H9 (cell line): ENCODE measurements at regions not wholly inside any gene's neighbourhood (a gene's known extent, or its start where the extent isn't known, plus 50 kb on each side); places are given as distances from the start of the nearest gene placed in this dataset.

Source experiments
- DNase-seq: peaks from one replicate; pipeline ENCODE4 v3.0.0-alpha.2; 2017
- H2AFZ ChIP-seq: one replicate; pipeline ENCODE4 v1.6.1; 2013; ENCODE audit warnings: mild to moderate bottlenecking, low read length, control low read depth, moderate library complexity
- H2AK5ac ChIP-seq: 2 replicates; pipeline ENCODE4 v1.6.1; 2013; ENCODE audit warnings: low read length, control low read depth, mixed read lengths; ENCODE audit not compliant: insufficient read length
- H2BK120ac ChIP-seq: one replicate; pipeline ENCODE4 v1.6.1; 2013; ENCODE audit warnings: low read depth, mild to moderate bottlenecking, low read length, control low read depth, inconsistent platforms; ENCODE audit not compliant: poor library complexity, severe bottlenecking
- H2BK12ac ChIP-seq: 2 replicates; pipeline ENCODE4 v1.6.1; 2013; ENCODE audit warnings: low read length, control low read depth, mixed read lengths, low read depth; ENCODE audit not compliant: insufficient read length
- H2BK15ac ChIP-seq: 2 replicates; pipeline ENCODE4 v1.6.1; 2013; ENCODE audit warnings: low read depth, low read length, control low read depth
- H2BK20ac ChIP-seq: one replicate; pipeline ENCODE4 v1.6.1; 2013; ENCODE audit warnings: low read depth, mild to moderate bottlenecking, low read length, control low read depth, inconsistent platforms; ENCODE audit not compliant: poor library complexity, severe bottlenecking
- H2BK5ac ChIP-seq: 2 replicates; pipeline ENCODE4 v1.6.1; 2013; ENCODE audit warnings: low read length, control low read depth, mixed read lengths; ENCODE audit not compliant: insufficient read length
- H3K14ac ChIP-seq: 2 replicates; pipeline ENCODE4 v1.6.1; 2013; ENCODE audit warnings: low read length, control low read depth; ENCODE audit not compliant: insufficient read depth
- H3K18ac ChIP-seq: 2 replicates; pipeline ENCODE4 v1.6.1; 2013; ENCODE audit warnings: low read depth, mild to moderate bottlenecking, mixed read lengths, low read length, control low read depth; ENCODE audit not compliant: insufficient read length
- H3K23ac ChIP-seq: 2 replicates; pipeline ENCODE4 v1.6.1; 2013; ENCODE audit warnings: low read length, control low read depth, mixed read lengths, low read depth; ENCODE audit not compliant: insufficient read length
- H3K23me2 ChIP-seq: 2 replicates; pipeline ENCODE4 v1.6.1; 2013; ENCODE audit warnings: low read depth, mild to moderate bottlenecking, mixed read lengths, low read length, control low read depth; ENCODE audit not compliant: insufficient read length, poor library complexity, severe bottlenecking
- H3K27ac ChIP-seq: 2 replicates; pipeline ENCODE4 v1.5.1; 2013; ENCODE audit warnings: low read length, control low read depth, mixed read lengths, low read depth; ENCODE audit not compliant: insufficient read length
- H3K27me3 ChIP-seq: 2 replicates; pipeline ENCODE4 v1.6.1; 2013; ENCODE audit warnings: low read length, control low read depth, inconsistent platforms; ENCODE audit not compliant: insufficient read depth
- H3K4ac ChIP-seq: 2 replicates; pipeline ENCODE4 v1.6.1; 2013; ENCODE audit warnings: low read depth, mild to moderate bottlenecking, control low read depth, inconsistent platforms, low read length, moderate library complexity
- H3K4me1 ChIP-seq: 2 replicates; pipeline ENCODE4 v1.6.1; 2013; ENCODE audit warnings: low read length, control low read depth, inconsistent platforms; ENCODE audit not compliant: insufficient read depth
- H3K4me2 ChIP-seq: 2 replicates; pipeline ENCODE4 v1.6.1; 2013; ENCODE audit warnings: low read length, control low read depth, mixed read lengths; ENCODE audit not compliant: insufficient read length, insufficient read depth
- H3K56ac ChIP-seq: 2 replicates; pipeline ENCODE4 v1.6.1; 2013; ENCODE audit warnings: low read depth, mild to moderate bottlenecking, mixed read lengths, low read length, control low read depth; ENCODE audit not compliant: insufficient read length
- H3K79me1 ChIP-seq: 2 replicates; pipeline ENCODE4 v1.6.1; 2013; ENCODE audit warnings: low read depth, mild to moderate bottlenecking, moderate library complexity, low read length, control low read depth, inconsistent platforms; ENCODE audit not compliant: insufficient read depth, poor library complexity, severe bottlenecking
- H3K79me2 ChIP-seq: 2 replicates; pipeline ENCODE4 v1.6.1; 2013; ENCODE audit warnings: low read length, control low read depth, inconsistent platforms; ENCODE audit not compliant: insufficient read depth
- H3K9ac ChIP-seq: 2 replicates; pipeline ENCODE4 v1.6.1; 2013; ENCODE audit warnings: low read length, control low read depth, mixed read lengths; ENCODE audit not compliant: insufficient read length; ENCODE audit errors: extremely low read depth
- H3K9me3 ChIP-seq: one replicate; pipeline ENCODE4 v1.6.1; 2013; ENCODE audit warnings: low read depth, low read length, inconsistent platforms; ENCODE audit not compliant: control insufficient read depth
- H3T11ph ChIP-seq: one replicate; pipeline ENCODE4 v1.6.1; 2013; ENCODE audit warnings: mild to moderate bottlenecking, low read length, control low read depth, inconsistent platforms
- H4K20me1 ChIP-seq: one replicate; pipeline ENCODE4 v1.6.1; 2013; ENCODE audit not compliant: control insufficient read depth, insufficient read length, insufficient read depth
- H4K5ac ChIP-seq: 2 replicates; pipeline ENCODE4 v1.6.1; 2013; ENCODE audit warnings: low read depth, mild to moderate bottlenecking, mixed read lengths, low read length, control low read depth; ENCODE audit not compliant: insufficient read length
- H4K8ac ChIP-seq: replicated peaks from 2 replicates; pipeline ENCODE4 v1.6.1; 2013; ENCODE audit warnings: low read length, control low read depth, mixed read lengths, low read depth; ENCODE audit not compliant: insufficient read length
- H4K91ac ChIP-seq: 2 replicates; pipeline ENCODE4 v1.6.1; 2013; ENCODE audit warnings: low read depth, mild to moderate bottlenecking, moderate library complexity, mixed read lengths, low read length, control low read depth; ENCODE audit not compliant: insufficient read length
- H3K27ac Mint-ChIP-seq, 3 experiments: 2 replicates in 2 of 3; 3 replicates in 1 of 3; pipeline ENCODE4 v1.8.0; 2020 to 2021; ENCODE audit warnings: mixed read lengths in 3 of 3, mild to moderate bottlenecking in 1 of 3, moderate library complexity in 1 of 3
- H3K27me3 Mint-ChIP-seq: 2 replicates; pipeline ENCODE4 v1.8.0; 2021; ENCODE audit warnings: low read depth, mild to moderate bottlenecking, moderate library complexity, mixed read lengths
- H3K36me3 Mint-ChIP-seq, 3 experiments: 2 replicates in 2 of 3; 3 replicates in 1 of 3; pipeline ENCODE4 v1.8.0; 2020 to 2021; ENCODE audit warnings: low read depth in 3 of 3, mixed read lengths in 3 of 3; ENCODE audit not compliant: insufficient read depth in 1 of 3
- H3K4me1 Mint-ChIP-seq, 2 experiments: 2 replicates each; pipeline ENCODE4 v1.8.0; 2020; ENCODE audit warnings: mixed read lengths in 2 of 2
- H3K4me3 Mint-ChIP-seq, 2 experiments: 2 replicates in 1 of 2; 3 replicates in 1 of 2; pipeline ENCODE4 v1.8.0; 2020 to 2021; ENCODE audit warnings: mild to moderate bottlenecking in 2 of 2, mixed read lengths in 2 of 2, moderate library complexity in 1 of 2
- H3K9me3 Mint-ChIP-seq, 2 experiments: 2 replicates in 1 of 2; 3 replicates in 1 of 2; pipeline ENCODE4 v1.8.0; 2020; ENCODE audit warnings: mild to moderate bottlenecking in 2 of 2, mixed read lengths in 2 of 2, moderate library complexity in 1 of 2
- WGBS: extraction: QIAGEN DNeasy Blood & Tissue Kit; methylation state at CpG from one replicate; pipeline ENCODE4 v1.1.7; 2013; ENCODE audit warnings: missing lambda C conversion rate, low lambda C conversion rate, mixed read lengths; ENCODE audit not compliant: insufficient read length; ENCODE audit errors: extremely low coverage; 5-methylcytosine and 5-hydroxymethylcytosine counted together
- TF ChIP-seq, protein P1 (sequence below): fragments of 200-600 bp; sonication (generic); conservative IDR thresholded peaks from 3 replicates; pipeline ENCODE4 v1.8.0; 2021; ENCODE audit warnings: antibody characterized with exemption, mild to moderate bottlenecking

- no peak overlapping the region for H3K27ac ChIP-seq
These were observed 252.4 kb upstream of the ZNF521 start for GRCh38 chr18:25604196-25604893.

More at GRCh38 chr18:25604196-25604893, 252.4 kb upstream of the ZNF521 start:
- Histone ChIP-seq H2BK5ac (no peak overlapping the region), H3K79me2 (no peaks in the 10 kb centered on the region), H2BK20ac (no peak overlapping the region), H3K23ac (no peak overlapping the region), H4K5ac (no peak overlapping the region), H2BK120ac (no peak overlapping the region), H4K91ac (no peak overlapping the region), H3K4ac (no peak overlapping the region), H2AK5ac (no peak overlapping the region), H3K9ac (no peak overlapping the region), H3K4me1 (no peaks in the 10 kb centered on the region), H3T11ph (no peak overlapping the region), H2BK12ac (no peak overlapping the region), H3K4me2 (no peak overlapping the region), H4K20me1 (no peaks in the 10 kb centered on the region), H3K27me3 (no peaks in the 10 kb centered on the region), H3K79me1 (no peaks in the 10 kb centered on the region), H2AFZ (no peak overlapping the region), H4K8ac (no peak overlapping the region), H3K9me3 (no peaks in the 10 kb centered on the region), H3K14ac (no peak overlapping the region; the same call in 1 of the 2 replicates), H2BK15ac (no peak overlapping the region), H3K56ac (no peak overlapping the region), H3K23me2 (no peaks in the 10 kb centered on the region), H3K18ac (no peak overlapping the region)
- Mint-ChIP-seq H3K36me3 (no peaks in the 10 kb centered on the region), H3K9me3 (no peaks in the 10 kb centered on the region), H3K4me1 (peaks cover 0 to 5% of the 10 kb centered on the region in 2 experiments; a peak in 1 of 4 replicates), H3K4me3 (no peak overlapping the region), H3K27me3 (no peaks in the 10 kb centered on the region), H3K27ac (no peak overlapping the region)
- WGBS = no CpG with 5 or more reads among the region's 8 CpGs
- DNase-seq = no peak
- TF ChIP-seq, protein P1, sequence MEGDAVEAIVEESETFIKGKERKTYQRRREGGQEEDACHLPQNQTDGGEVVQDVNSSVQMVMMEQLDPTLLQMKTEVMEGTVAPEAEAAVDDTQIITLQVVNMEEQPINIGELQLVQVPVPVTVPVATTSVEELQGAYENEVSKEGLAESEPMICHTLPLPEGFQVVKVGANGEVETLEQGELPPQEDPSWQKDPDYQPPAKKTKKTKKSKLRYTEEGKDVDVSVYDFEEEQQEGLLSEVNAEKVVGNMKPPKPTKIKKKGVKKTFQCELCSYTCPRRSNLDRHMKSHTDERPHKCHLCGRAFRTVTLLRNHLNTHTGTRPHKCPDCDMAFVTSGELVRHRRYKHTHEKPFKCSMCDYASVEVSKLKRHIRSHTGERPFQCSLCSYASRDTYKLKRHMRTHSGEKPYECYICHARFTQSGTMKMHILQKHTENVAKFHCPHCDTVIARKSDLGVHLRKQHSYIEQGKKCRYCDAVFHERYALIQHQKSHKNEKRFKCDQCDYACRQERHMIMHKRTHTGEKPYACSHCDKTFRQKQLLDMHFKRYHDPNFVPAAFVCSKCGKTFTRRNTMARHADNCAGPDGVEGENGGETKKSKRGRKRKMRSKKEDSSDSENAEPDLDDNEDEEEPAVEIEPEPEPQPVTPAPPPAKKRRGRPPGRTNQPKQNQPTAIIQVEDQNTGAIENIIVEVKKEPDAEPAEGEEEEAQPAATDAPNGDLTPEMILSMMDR = no peak
